Spleen (tissue), 11 donors: ENCODE measurements at regions not wholly inside any gene's neighbourhood (a gene's known extent, or its start where the extent isn't known, plus 50 kb on each side); places are given as distances from the start of the nearest gene placed in this dataset.

Source experiments
- DNase-seq: peaks from one replicate; pipeline ENCODE4 v3.0.0-alpha.2; 2020
- H3K27ac ChIP-seq, 8 donors: fragments of 200-600 bp; sonication (generic) in 7 of 8; 1 replicate in 4 of 8; 2 replicates in 4 of 8; pipeline versions ENCODE4 v1.5.0 to v1.8.0; 2016 to 2021; ENCODE audit warnings: inconsistent platforms in 4 of 8, mild to moderate bottlenecking in 4 of 8, moderate library complexity in 1 of 8
- H3K27me3 ChIP-seq, 7 donors: fragments of 200-600 bp; sonication (generic) in 6 of 7; replicated peaks in 1 of 7; 1 replicate in 4 of 7; 2 replicates in 3 of 7; pipeline versions ENCODE4 v1.5.0 to v1.8.0; 2016 to 2021; ENCODE audit warnings: inconsistent platforms in 3 of 7, mild to moderate bottlenecking in 1 of 7
- H3K36me3 ChIP-seq, 6 donors: fragments of 200-600 bp; sonication (generic) in 5 of 6; 1 replicate in 4 of 6; 2 replicates in 2 of 6; pipeline versions ENCODE4 v1.5.0 to v1.8.0; 2016 to 2021; ENCODE audit warnings: inconsistent platforms in 2 of 6
- H3K4me1 ChIP-seq, 6 donors: fragments of 200-600 bp; sonication (generic) in 5 of 6; 1 replicate in 3 of 6; 2 replicates in 3 of 6; pipeline versions ENCODE4 v1.5.0 to v1.8.0; 2016 to 2021; ENCODE audit warnings: inconsistent platforms in 3 of 6
- H3K4me3 ChIP-seq, 8 donors: fragments of 200-600 bp; sonication (generic) in 7 of 8; 1 replicate in 4 of 8; 2 replicates in 4 of 8; pipeline versions ENCODE4 v1.5.0 to v1.8.0; 2016 to 2021; ENCODE audit warnings: inconsistent platforms in 4 of 8, mild to moderate bottlenecking in 4 of 8, moderate library complexity in 2 of 8
- H3K9me3 ChIP-seq, 8 donors: fragments of 200-600 bp; sonication (generic) in 7 of 8; 1 replicate in 4 of 8; 2 replicates in 4 of 8; pipeline versions ENCODE4 v1.5.0 to v1.8.0; 2016 to 2021; ENCODE audit warnings: inconsistent platforms in 4 of 8
- CTCF ChIP-seq, 11 experiments: fragments of 200-600 bp in 7 of 11; fragments of 450-650 bp in 4 of 11; sonication (generic) in 4 of 11; IDR thresholded peaks in 8 of 11; conservative IDR thresholded peaks in 3 of 11; 1 replicate in 7 of 11; 2 replicates in 4 of 11; pipeline versions ENCODE4 v1.4.0 to v1.8.0; 2016 to 2021; ENCODE audit warnings: antibody characterized with exemption in 11 of 11, inconsistent platforms in 4 of 11, mild to moderate bottlenecking in 1 of 11
- POLR2A ChIP-seq, 3 donors: fragments of 450-650 bp; IDR thresholded peaks; one replicate each; pipeline ENCODE4 v1.5.1; 2017; ENCODE audit warnings: antibody characterized with exemption in 3 of 3, mild to moderate bottlenecking in 1 of 3
- POLR2AphosphoS5 ChIP-seq, 3 donors: sonication (generic); formaldehyde crosslinking; IDR thresholded peaks; one replicate each; pipeline ENCODE4 v1.5.1; 2017; ENCODE audit warnings: antibody characterized with exemption in 3 of 3
- WGBS, 5 donors: extraction: QIAGEN DNeasy Blood & Tissue Kit in 3 of 5; methylation state at CpG; one replicate each; pipeline versions ENCODE4 v1.1.5 to v1.1.7; 2013 to 2018; 5-methylcytosine and 5-hydroxymethylcytosine counted together
- intact Hi-C: fragments of 100-400 bp; cut with DNase I; formaldehyde crosslinking; loops from one replicate; pipeline ENCODE4 v1.15.0; 2023; ENCODE audit warnings: low total_unique reads
- donor health status: healthy with polysubstance abuse.
- donor health status: DM: no; HTN: no; CAD: no; lungs with moderate emphysema.
- donor health status: DM: no; HTN: no; CAD: no.
- donor health status: Bipolar disorder and iron deficiency.
- donor health status: healthy.
- donor health status: DM: no; HTN: no; CAD: no.
- donor health status: DM: yes; HTN: yes; CAD: no.

GRCh38 chr2:66041902-66042657 is 392.8 kb upstream of the MEIS1 start:
- TF ChIP-seq CTCF (IDR thresholded peaks at IDR 0.05 in 8 of 11, conservative IDR thresholded peaks at IDR 0.05 in 3 of 11) = no peak
- no peak for TF ChIP-seq POLR2A (IDR thresholded peaks at IDR 0.05)
- no peak for TF ChIP-seq POLR2AphosphoS5 (IDR thresholded peaks at IDR 0.05)
- Histone ChIP-seq H3K9me3 (no peaks in the 10 kb centered on the region), H3K4me3 (no peak overlapping the region), H3K36me3 (no peaks in the 10 kb centered on the region), H3K27ac (no peak overlapping the region), H3K27me3 (no peaks in the 10 kb centered on the region), H3K4me1 (no peaks in the 10 kb centered on the region)
- WGBS, 5 donors = 75 to 84% (median 81%) methylated on average over 7 of the region's 7 CpGs
- no peak for DNase-seq
- intact Hi-C loops = no loop called here

- TF ChIP-seq POLR2AphosphoS5 (IDR thresholded peaks at IDR 0.05) (no peak), CTCF (IDR thresholded peaks at IDR 0.05 in 8 of 11, conservative IDR thresholded peaks at IDR 0.05 in 3 of 11) (no peak), POLR2A (IDR thresholded peaks at IDR 0.05) (no peak)
- Histone ChIP-seq H3K4me1 (no peaks in the 10 kb centered on the region), H3K27ac (no peak overlapping the region), H3K9me3 (no peaks in the 10 kb centered on the region), H3K4me3 (no peak overlapping the region), H3K36me3 (no peaks in the 10 kb centered on the region), H3K27me3 (no peaks in the 10 kb centered on the region)
- 89 to 97% (median 91%) methylated on average over 1 of the region's 1 CpG for WGBS, 5 donors
- no peak for DNase-seq
- intact Hi-C loops = no loop called here
Measured at GRCh38 chr2:66036948-66037347, 398.0 kb upstream of the MEIS1 start.

- H3K27ac ChIP-seq = no peak overlapping the region
- no peak overlapping the region for H3K4me3 ChIP-seq
- no peaks in the 10 kb centered on the region for H3K36me3 ChIP-seq
- H3K9me3 ChIP-seq = no peaks in the 10 kb centered on the region
- intact Hi-C loops = no loop called here
- no peak for TF ChIP-seq POLR2AphosphoS5 (IDR thresholded peaks at IDR 0.05)
- no peak for TF ChIP-seq CTCF (IDR thresholded peaks at IDR 0.05 in 8 of 11, conservative IDR thresholded peaks at IDR 0.05 in 3 of 11)
- DNase-seq = no peak
- no peaks in the 10 kb centered on the region for H3K4me1 ChIP-seq
- H3K27me3 ChIP-seq = no peaks in the 10 kb centered on the region
Measured at GRCh38 chr2:66034467-66034866, 400.5 kb upstream of the MEIS1 start.

- Histone ChIP-seq H3K27ac (no peak overlapping the region), H3K4me1 (no peaks in the 10 kb centered on the region), H3K4me3 (no peak overlapping the region), H3K36me3 (no peaks in the 10 kb centered on the region), H3K9me3 (no peaks in the 10 kb centered on the region), H3K27me3 (no peaks in the 10 kb centered on the region)
- 49 to 74% (median 70%) methylated on average over 1 of the region's 1 CpG for WGBS, 5 donors
- TF ChIP-seq POLR2A (IDR thresholded peaks at IDR 0.05) (no peak), CTCF (IDR thresholded peaks at IDR 0.05 in 8 of 11, conservative IDR thresholded peaks at IDR 0.05 in 3 of 11) (no peak), POLR2AphosphoS5 (IDR thresholded peaks at IDR 0.05) (no peak)
- no peak for DNase-seq
- intact Hi-C loops = no loop called here
Measured at GRCh38 chr2:66032226-66032775, 402.6 kb upstream of the MEIS1 start.
